GM23338 (cell line): ENCODE measurements at regions not wholly inside any gene's neighbourhood (a gene's known extent, or its start where the extent isn't known, plus 50 kb on each side); places are given as distances from the start of the nearest gene placed in this dataset.
A peak's percentile ranks its signal among the peaks of the same experiment; 100 is the strongest.
"Not testable (repeated sequence)": the region's sequence is repeated elsewhere in the genome, so short reads cannot be mapped to it uniquely, and the experiment has no call there.

Experiments
- ATAC-seq: fragments of 200-7000 bp; cut with Tn5 transposase; 3 replicates; pipeline ENCODE4 v1.9.1; 2020
- DNase-seq: peaks from one replicate; pipeline ENCODE4 v3.0.0-alpha.2; 2015; ENCODE audit warnings: low spot score
- H2AFZ ChIP-seq: fragments of 200-600 bp; sonication (generic); 2 replicates; pipeline ENCODE4 v1.8.0; 2016; ENCODE audit warnings: antibody characterized with exemption, mild to moderate bottlenecking, moderate library complexity
- H3F3A ChIP-seq: fragments of 200-600 bp; sonication (generic); replicated peaks from 2 replicates; pipeline ENCODE4 v1.8.0; 2017; ENCODE audit warnings: antibody characterized with exemption, mixed run types, low read depth
- H3K27ac ChIP-seq: fragments of 200-600 bp; sonication (generic); 2 replicates; pipeline ENCODE4 v1.6.1; 2016; ENCODE audit warnings: low read depth
- H3K27me3 ChIP-seq: fragments of 200-600 bp; sonication (generic); 2 replicates; pipeline ENCODE4 v1.8.0; 2016; ENCODE audit warnings: mild to moderate bottlenecking, mixed run types, moderate library complexity; ENCODE audit not compliant: insufficient read depth
- H3K36me3 ChIP-seq: fragments of 200-600 bp; sonication (generic); 2 replicates; pipeline ENCODE4 v1.8.0; 2016; ENCODE audit warnings: mild to moderate bottlenecking; ENCODE audit not compliant: insufficient read depth
- H3K4me1 ChIP-seq: fragments of 200-600 bp; sonication (generic); 2 replicates; pipeline ENCODE4 v1.8.0; 2016; ENCODE audit warnings: mild to moderate bottlenecking, moderate library complexity; ENCODE audit not compliant: insufficient read depth
- H3K4me2 ChIP-seq: fragments of 200-600 bp; sonication (generic); 2 replicates; pipeline ENCODE4 v1.7.1; 2017; ENCODE audit warnings: mixed run types
- H3K4me3 ChIP-seq: fragments of 200-600 bp; sonication (generic); 2 replicates; pipeline ENCODE4 v1.6.1; 2016; ENCODE audit warnings: mixed run types
- H3K79me2 ChIP-seq: fragments of 200-600 bp; sonication (generic); replicated peaks from 2 replicates; pipeline ENCODE4 v1.8.0; 2017; ENCODE audit warnings: mild to moderate bottlenecking; ENCODE audit not compliant: insufficient read depth
- H3K9me2 ChIP-seq: fragments of 200-600 bp; sonication (generic); 2 replicates; pipeline ENCODE4 v1.8.0; 2017; ENCODE audit not compliant: insufficient read depth
- H4K20me1 ChIP-seq: fragments of 200-600 bp; sonication (generic); replicated peaks from 2 replicates; pipeline ENCODE4 v1.8.0; 2017; ENCODE audit warnings: mild to moderate bottlenecking; ENCODE audit not compliant: insufficient read depth
- H3K27ac Mint-ChIP-seq: 2 replicates; pipeline ENCODE4 v1.8.0; 2020; ENCODE audit warnings: inconsistent platforms, mild to moderate bottlenecking, moderate library complexity, mixed read lengths
- H3K27me3 Mint-ChIP-seq: 3 replicates; pipeline ENCODE4 v1.8.0; 2022; ENCODE audit warnings: low read depth, mild to moderate bottlenecking, moderate library complexity, mixed read lengths, inconsistent platforms; ENCODE audit not compliant: insufficient read depth, poor library complexity
- H3K36me3 Mint-ChIP-seq: 3 replicates; pipeline ENCODE4 v1.8.0; 2021; ENCODE audit warnings: low read depth, mild to moderate bottlenecking, inconsistent platforms, moderate library complexity, mixed read lengths
- H3K4me1 Mint-ChIP-seq: 3 replicates; pipeline ENCODE4 v1.8.0; 2020; ENCODE audit warnings: mild to moderate bottlenecking, inconsistent platforms, mixed read lengths
- H3K4me3 Mint-ChIP-seq: 3 replicates; pipeline ENCODE4 v1.8.0; 2021; ENCODE audit warnings: moderate library complexity, mild to moderate bottlenecking, inconsistent platforms, mixed read lengths
- H3K9me3 Mint-ChIP-seq: 3 replicates; pipeline ENCODE4 v1.8.0; 2020; ENCODE audit warnings: moderate library complexity, mild to moderate bottlenecking, inconsistent platforms, mixed read lengths
- CREB1 ChIP-seq: fragments of 250-450 bp; sonication (Bioruptor Pico); IDR thresholded peaks from 2 replicates; pipeline ENCODE4 v1.5.0; 2020; ENCODE audit warnings: low read depth, mild to moderate bottlenecking, moderate library complexity
- EZH2phosphoT487 ChIP-seq: fragments of 200-600 bp; sonication (generic); IDR thresholded peaks from one replicate; pipeline ENCODE4 v1.8.1; 2018; ENCODE audit warnings: antibody characterized with exemption; ENCODE audit not compliant: unreplicated experiment
- JUNB ChIP-seq: IDR thresholded peaks from one replicate; pipeline ENCODE4 v1.6.1; 2016; ENCODE audit warnings: antibody characterized with exemption; ENCODE audit not compliant: unreplicated experiment
- NANOG ChIP-seq: IDR thresholded peaks from 2 replicates; pipeline ENCODE4 v1.6.1; 2016; ENCODE audit warnings: antibody characterized with exemption, borderline replicate concordance
- REST ChIP-seq: IDR thresholded peaks from one replicate; pipeline ENCODE4 v1.6.1; 2018; ENCODE audit warnings: antibody characterized with exemption; ENCODE audit not compliant: unreplicated experiment
- ZNF114 ChIP-seq: fragments of 250-450 bp; sonication (Bioruptor Pico); IDR thresholded peaks from 2 replicates; pipeline ENCODE4 v1.5.0; 2020; ENCODE audit warnings: mild to moderate bottlenecking, moderate library complexity
- ZNF331 ChIP-seq: fragments of 250-450 bp; sonication (Bioruptor Pico); IDR thresholded peaks from 2 replicates; pipeline ENCODE4 v1.5.0; 2020; ENCODE audit warnings: low read depth, mild to moderate bottlenecking, moderate library complexity
- TF ChIP-seq, protein P1 (sequence below), 2 experiments: fragments of 200-600 bp in 1 of 2; sonication (generic) in 1 of 2; conservative IDR thresholded peaks; 2 replicates each; pipeline versions ENCODE4 v1.5.1 to v1.6.1; 2016 to 2017; ENCODE audit warnings: antibody characterized with exemption in 2 of 2, low read depth in 2 of 2, mild to moderate bottlenecking in 2 of 2, moderate library complexity in 1 of 2

GRCh38 chr20:2224368-2224639, 71.5 kb upstream of the TGM3 start:
- ATAC-seq = no peak
- Histone ChIP-seq H3K4me3 (no peak overlapping the region), H3K4me1 (no peaks in the 10 kb centered on the region), H3F3A (no peaks in the 10 kb centered on the region), H3K9me2 (no peaks in the 10 kb centered on the region), H3K4me2 (no peak overlapping the region), H3K27me3 (no peaks in the 10 kb centered on the region), H3K36me3 (no peaks in the 10 kb centered on the region), H3K79me2 (no peaks in the 10 kb centered on the region), H2AFZ (peak overlapping the region; percentile 86; the same call in 1 of the 2 replicates), H3K27ac (no peak overlapping the region), H4K20me1 (no peaks in the 10 kb centered on the region)
- peaks cover 2% of the 10 kb centered on the region for H3K27me3 Mint-ChIP-seq
- no peak overlapping the region for H3K4me3 Mint-ChIP-seq
- H3K27ac Mint-ChIP-seq = no peak overlapping the region
- TF ChIP-seq EZH2phosphoT487 = no peak
- no peak for TF ChIP-seq REST
- TF ChIP-seq ZNF114 (CRISPR knock-in tag) = no peak
- no peak for TF ChIP-seq ZNF331 (CRISPR knock-in tag)
- TF ChIP-seq NANOG = no peak
- no peak for TF ChIP-seq JUNB
- TF ChIP-seq, protein P1, sequence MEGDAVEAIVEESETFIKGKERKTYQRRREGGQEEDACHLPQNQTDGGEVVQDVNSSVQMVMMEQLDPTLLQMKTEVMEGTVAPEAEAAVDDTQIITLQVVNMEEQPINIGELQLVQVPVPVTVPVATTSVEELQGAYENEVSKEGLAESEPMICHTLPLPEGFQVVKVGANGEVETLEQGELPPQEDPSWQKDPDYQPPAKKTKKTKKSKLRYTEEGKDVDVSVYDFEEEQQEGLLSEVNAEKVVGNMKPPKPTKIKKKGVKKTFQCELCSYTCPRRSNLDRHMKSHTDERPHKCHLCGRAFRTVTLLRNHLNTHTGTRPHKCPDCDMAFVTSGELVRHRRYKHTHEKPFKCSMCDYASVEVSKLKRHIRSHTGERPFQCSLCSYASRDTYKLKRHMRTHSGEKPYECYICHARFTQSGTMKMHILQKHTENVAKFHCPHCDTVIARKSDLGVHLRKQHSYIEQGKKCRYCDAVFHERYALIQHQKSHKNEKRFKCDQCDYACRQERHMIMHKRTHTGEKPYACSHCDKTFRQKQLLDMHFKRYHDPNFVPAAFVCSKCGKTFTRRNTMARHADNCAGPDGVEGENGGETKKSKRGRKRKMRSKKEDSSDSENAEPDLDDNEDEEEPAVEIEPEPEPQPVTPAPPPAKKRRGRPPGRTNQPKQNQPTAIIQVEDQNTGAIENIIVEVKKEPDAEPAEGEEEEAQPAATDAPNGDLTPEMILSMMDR (conservative IDR thresholded peaks at IDR 0.05; ENCODE audit: low read depth in 2 of 2) = no peak
- no peak for TF ChIP-seq CREB1 (CRISPR knock-in tag)
- peaks cover 10% of the 10 kb centered on the region; the same call in 1 of the 3 replicates for H3K4me1 Mint-ChIP-seq
- H3K36me3 Mint-ChIP-seq = no peaks in the 10 kb centered on the region
- peaks cover 9% of the 10 kb centered on the region for H3K9me3 Mint-ChIP-seq
- no peak for DNase-seq

DNA sequence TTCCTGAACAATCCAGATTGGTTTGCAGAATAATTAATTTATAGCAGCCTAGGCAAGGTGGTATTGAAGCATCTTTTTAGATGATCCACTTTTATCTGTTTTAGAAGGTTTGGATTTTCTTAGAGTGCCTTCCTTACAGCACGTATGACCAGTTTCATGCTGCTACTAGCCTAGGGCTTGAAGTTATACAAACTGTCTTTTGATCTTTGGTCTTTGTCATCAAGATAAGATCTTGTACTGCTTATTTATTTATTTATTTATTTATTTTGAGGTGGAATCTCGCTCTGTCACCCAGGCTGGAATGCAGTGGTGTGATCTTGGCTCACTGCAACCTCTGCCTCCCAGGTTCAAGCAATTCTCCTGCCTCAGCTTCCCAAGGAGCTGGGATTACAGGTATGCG, 68.5 kb upstream of the TGM3 start:
- H3K27me3 Mint-ChIP-seq, DNase-seq, H3F3A ChIP-seq, H3K27ac ChIP-seq, H3K9me2 ChIP-seq, H2AFZ ChIP-seq, H3K27me3 ChIP-seq, H3K9me3 Mint-ChIP-seq, H3K4me3 ChIP-seq, H3K79me2 ChIP-seq, H3K36me3 Mint-ChIP-seq, H4K20me1 ChIP-seq, H3K4me3 Mint-ChIP-seq, ATAC-seq, H3K27ac Mint-ChIP-seq, H3K4me2 ChIP-seq, H3K4me1 ChIP-seq, H3K36me3 ChIP-seq: not testable (repeated sequence)
- H3K4me1 Mint-ChIP-seq = peaks cover 10% of the 10 kb centered on the region; the same call in 1 of the 3 replicates
